ENCODE measurements at regions not wholly inside any gene's neighbourhood (a gene's known extent, or its start where the extent isn't known, plus 50 kb on each side); places are given as distances from the start of the nearest gene placed in this dataset.
A peak's percentile ranks its signal among the peaks of the same experiment; 100 is the strongest.

- Mint-ChIP-seq H3K9me3 (no peaks in the 10 kb centered on the region), H3K27ac (no peak overlapping the region), H3K36me3 (no peaks in the 10 kb centered on the region), H3K27me3 (ENCODE audit: low read depth) (peaks cover 22% of the 10 kb centered on the region), H3K4me1 (peaks cover 2% of the 10 kb centered on the region), H3K4me3 (no peak overlapping the region)
- no peak for DNase-seq (ENCODE audit: low spot score in 2 of 2, unreplicated experiment in 2 of 2)
- TF ChIP-seq, protein P1, sequence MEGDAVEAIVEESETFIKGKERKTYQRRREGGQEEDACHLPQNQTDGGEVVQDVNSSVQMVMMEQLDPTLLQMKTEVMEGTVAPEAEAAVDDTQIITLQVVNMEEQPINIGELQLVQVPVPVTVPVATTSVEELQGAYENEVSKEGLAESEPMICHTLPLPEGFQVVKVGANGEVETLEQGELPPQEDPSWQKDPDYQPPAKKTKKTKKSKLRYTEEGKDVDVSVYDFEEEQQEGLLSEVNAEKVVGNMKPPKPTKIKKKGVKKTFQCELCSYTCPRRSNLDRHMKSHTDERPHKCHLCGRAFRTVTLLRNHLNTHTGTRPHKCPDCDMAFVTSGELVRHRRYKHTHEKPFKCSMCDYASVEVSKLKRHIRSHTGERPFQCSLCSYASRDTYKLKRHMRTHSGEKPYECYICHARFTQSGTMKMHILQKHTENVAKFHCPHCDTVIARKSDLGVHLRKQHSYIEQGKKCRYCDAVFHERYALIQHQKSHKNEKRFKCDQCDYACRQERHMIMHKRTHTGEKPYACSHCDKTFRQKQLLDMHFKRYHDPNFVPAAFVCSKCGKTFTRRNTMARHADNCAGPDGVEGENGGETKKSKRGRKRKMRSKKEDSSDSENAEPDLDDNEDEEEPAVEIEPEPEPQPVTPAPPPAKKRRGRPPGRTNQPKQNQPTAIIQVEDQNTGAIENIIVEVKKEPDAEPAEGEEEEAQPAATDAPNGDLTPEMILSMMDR (IDR thresholded peaks at IDR 0.05; ENCODE audit: unreplicated experiment): peak; percentile 89
Observed at GRCh38 chr3:157618075-157618760, 115.0 kb upstream of the VEPH1 start.

DNA sequence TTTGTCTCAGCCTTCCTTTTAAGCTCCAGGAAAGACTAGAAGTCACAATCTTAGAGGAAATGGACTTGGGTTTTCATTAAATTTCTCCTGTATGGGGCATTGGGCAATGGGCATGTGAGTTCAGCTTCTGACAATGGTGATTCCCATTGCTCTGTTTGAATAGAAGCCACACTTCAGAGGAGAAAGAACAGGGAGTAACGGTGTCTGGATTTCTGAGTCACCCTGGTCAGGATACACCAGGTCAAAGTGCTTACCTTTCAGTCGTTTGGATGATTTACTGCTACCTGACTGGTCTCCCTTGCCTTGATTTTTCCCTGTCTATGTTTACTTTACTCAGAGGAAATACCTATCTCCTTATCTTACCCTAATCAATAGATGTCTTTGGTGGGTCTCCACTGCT is 111.7 kb upstream of the VEPH1 start:
- Mint-ChIP-seq H3K4me1 (peaks cover 2% of the 10 kb centered on the region), H3K4me3 (no peak overlapping the region), H3K36me3 (no peaks in the 10 kb centered on the region), H3K27ac (no peak overlapping the region), H3K9me3 (no peaks in the 10 kb centered on the region), H3K27me3 (ENCODE audit: low read depth) (peaks cover 6% of the 10 kb centered on the region)
- TF ChIP-seq, protein P1 (IDR thresholded peaks at IDR 0.05; ENCODE audit: unreplicated experiment): no peak
- DNase-seq (ENCODE audit: low spot score in 2 of 2, unreplicated experiment in 2 of 2): no peak

GRCh38 chr3:157611536-157612076 is 108.4 kb upstream of the VEPH1 start:
- Mint-ChIP-seq H3K9me3 (no peaks in the 10 kb centered on the region), H3K4me3 (no peak overlapping the region), H3K4me1 (peaks cover 2% of the 10 kb centered on the region), H3K27me3 (ENCODE audit: low read depth) (peaks cover 4% of the 10 kb centered on the region), H3K27ac (no peak overlapping the region), H3K36me3 (no peaks in the 10 kb centered on the region)
- TF ChIP-seq, protein P1 (IDR thresholded peaks at IDR 0.05; ENCODE audit: unreplicated experiment): no peak
- DNase-seq (ENCODE audit: low spot score in 2 of 2, unreplicated experiment in 2 of 2): no peak

DNA sequence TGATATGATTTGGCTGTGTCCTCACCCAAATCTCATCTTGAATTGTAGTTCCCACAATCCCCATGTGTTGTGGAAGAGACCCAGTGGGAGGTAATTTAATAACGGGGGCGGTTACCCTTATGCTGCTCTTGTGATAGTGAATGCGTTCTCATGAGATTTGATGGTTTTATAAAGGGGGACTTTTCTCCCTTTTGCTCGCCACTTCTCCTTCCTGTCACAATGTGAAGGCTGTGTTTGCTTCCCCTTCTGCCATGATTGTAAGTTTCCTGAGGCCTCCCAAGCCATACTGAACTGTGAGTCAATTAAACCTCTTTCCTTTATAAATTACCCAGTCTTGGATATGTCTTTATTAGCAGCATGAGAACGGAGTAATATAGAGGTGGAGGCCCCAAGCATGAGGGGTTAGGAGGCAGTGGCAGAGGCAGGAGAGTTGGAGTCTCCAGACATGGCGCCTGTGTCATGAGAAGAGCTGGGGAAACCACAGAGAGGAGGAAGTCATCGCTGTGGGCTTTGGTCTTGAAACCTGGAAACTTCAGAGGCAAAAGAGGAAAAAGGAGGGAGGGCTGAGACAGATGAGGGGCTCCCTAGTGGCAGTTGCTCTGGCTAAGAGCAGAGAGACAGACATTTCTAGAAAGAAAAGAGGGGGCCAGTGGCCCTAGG is 107.8 kb upstream of the VEPH1 start:
- DNase-seq (ENCODE audit: low spot score in 2 of 2, unreplicated experiment in 2 of 2): no peak
- no peak overlapping the region for H3K4me3 Mint-ChIP-seq
- no peak overlapping the region for H3K27ac Mint-ChIP-seq
- no peaks in the 10 kb centered on the region for H3K36me3 Mint-ChIP-seq
- H3K4me1 Mint-ChIP-seq: peaks cover 2% of the 10 kb centered on the region
- H3K9me3 Mint-ChIP-seq: no peaks in the 10 kb centered on the region
- TF ChIP-seq, protein P1 (IDR thresholded peaks at IDR 0.05; ENCODE audit: unreplicated experiment): no peak
- peaks cover 4% of the 10 kb centered on the region for H3K27me3 Mint-ChIP-seq (ENCODE audit: low read depth)

DNA sequence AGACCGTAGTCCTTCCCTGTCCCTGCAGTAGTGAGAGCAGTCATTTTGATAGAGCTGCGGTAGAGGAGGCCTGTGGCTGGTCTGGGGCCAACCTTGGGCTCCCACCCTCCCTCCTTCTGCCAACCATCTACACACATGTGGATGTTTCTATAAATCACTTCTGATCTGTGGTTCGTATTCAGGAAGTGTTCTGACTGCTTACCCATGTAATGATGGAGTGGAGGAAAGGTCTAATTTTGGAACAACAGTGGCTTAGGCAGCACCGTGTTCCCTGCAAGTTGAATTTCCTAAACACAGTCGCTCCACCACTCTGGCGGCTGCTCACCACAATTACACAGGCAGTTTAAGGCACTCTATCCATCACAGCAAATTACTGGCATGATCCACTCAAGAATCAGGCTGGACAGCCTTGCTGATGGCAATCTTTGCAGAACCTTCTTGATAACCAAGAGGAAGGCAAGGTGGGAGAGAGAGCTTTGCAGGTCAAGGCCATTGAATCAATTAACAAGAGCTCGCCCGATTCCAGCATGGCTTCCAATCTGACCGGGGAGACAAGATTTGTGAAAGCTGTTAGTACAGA is 104.7 kb upstream of the VEPH1 start:
- TF ChIP-seq, protein P1 (IDR thresholded peaks at IDR 0.05; ENCODE audit: unreplicated experiment): no peak
- H3K9me3 Mint-ChIP-seq: no peaks in the 10 kb centered on the region
- DNase-seq (ENCODE audit: low spot score in 2 of 2, unreplicated experiment in 2 of 2): no peak
- peaks cover 5% of the 10 kb centered on the region for H3K4me1 Mint-ChIP-seq
- peaks cover 7% of the 10 kb centered on the region for H3K27me3 Mint-ChIP-seq (ENCODE audit: low read depth)
- no peak overlapping the region for H3K27ac Mint-ChIP-seq
- H3K36me3 Mint-ChIP-seq: no peaks in the 10 kb centered on the region
- H3K4me3 Mint-ChIP-seq: no peak overlapping the region

Measured in mesothelial cell of epicardium (in vitro differentiated cells).